ENCODE measurements at regions not wholly inside any gene's neighbourhood (a gene's known extent, or its start where the extent isn't known, plus 50 kb on each side); places are given as distances from the start of the nearest gene placed in this dataset.

DNA sequence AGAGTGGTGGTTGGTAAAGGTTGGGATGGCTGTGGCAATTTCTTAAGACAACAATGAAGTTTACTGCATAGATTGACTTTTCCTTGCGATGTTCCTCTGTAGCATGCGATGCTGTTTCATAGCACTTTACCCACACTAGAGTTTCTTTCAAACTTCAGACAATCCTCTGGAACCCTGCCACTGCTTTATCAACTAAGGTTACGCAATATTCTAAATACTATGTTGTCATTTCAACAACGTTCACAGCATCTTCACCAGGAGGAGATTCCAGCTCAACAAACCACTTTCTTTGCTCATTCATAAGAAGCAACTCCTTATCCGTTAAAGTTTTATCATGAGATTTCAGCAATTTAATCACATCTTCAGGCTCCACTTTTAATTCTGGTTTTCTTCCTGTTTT, 161.2 kb upstream of the NRSN1 start:
- H3K4me3 Mint-ChIP-seq (ENCODE audit: unreplicated experiment): no peak overlapping the region
- no peaks in the 10 kb centered on the region for H3K27me3 Mint-ChIP-seq (ENCODE audit: unreplicated experiment)
- no peak overlapping the region for H3K27ac Mint-ChIP-seq (ENCODE audit: unreplicated experiment)
- H3K9me3 Mint-ChIP-seq (ENCODE audit: unreplicated experiment): peaks cover 7% of the 10 kb centered on the region
- no peaks in the 10 kb centered on the region for H3K4me1 Mint-ChIP-seq (ENCODE audit: unreplicated experiment)
- H3K36me3 Mint-ChIP-seq (ENCODE audit: unreplicated experiment): no peaks in the 10 kb centered on the region
- TF ChIP-seq, protein P1, sequence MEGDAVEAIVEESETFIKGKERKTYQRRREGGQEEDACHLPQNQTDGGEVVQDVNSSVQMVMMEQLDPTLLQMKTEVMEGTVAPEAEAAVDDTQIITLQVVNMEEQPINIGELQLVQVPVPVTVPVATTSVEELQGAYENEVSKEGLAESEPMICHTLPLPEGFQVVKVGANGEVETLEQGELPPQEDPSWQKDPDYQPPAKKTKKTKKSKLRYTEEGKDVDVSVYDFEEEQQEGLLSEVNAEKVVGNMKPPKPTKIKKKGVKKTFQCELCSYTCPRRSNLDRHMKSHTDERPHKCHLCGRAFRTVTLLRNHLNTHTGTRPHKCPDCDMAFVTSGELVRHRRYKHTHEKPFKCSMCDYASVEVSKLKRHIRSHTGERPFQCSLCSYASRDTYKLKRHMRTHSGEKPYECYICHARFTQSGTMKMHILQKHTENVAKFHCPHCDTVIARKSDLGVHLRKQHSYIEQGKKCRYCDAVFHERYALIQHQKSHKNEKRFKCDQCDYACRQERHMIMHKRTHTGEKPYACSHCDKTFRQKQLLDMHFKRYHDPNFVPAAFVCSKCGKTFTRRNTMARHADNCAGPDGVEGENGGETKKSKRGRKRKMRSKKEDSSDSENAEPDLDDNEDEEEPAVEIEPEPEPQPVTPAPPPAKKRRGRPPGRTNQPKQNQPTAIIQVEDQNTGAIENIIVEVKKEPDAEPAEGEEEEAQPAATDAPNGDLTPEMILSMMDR (IDR thresholded peaks at IDR 0.05): no peak
- DNase-seq (ENCODE audit: extremely low spot score, unreplicated experiment): no peak

DNA sequence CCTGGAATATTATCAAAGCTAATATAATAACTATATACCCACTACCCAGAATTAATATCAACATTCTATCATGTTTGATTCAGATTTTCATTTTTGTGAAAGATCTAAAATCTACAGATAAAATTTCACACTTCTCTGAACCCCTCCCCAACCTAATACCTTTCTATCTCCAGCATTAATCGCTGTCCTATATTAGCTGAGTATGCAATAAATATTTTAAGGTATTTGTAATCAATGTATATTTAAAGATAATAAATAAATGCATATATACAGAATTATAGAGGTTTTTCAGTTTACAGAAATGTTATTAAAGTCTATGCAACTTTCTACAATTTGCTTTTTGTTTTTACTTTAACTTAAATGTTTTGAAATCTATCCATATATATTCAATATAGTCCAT, 156.7 kb upstream of the NRSN1 start:
- no peak for DNase-seq (ENCODE audit: extremely low spot score, unreplicated experiment)
- H3K9me3 Mint-ChIP-seq (ENCODE audit: unreplicated experiment): peaks cover 7% of the 10 kb centered on the region
- no peak overlapping the region for H3K4me3 Mint-ChIP-seq (ENCODE audit: unreplicated experiment)
- H3K27ac Mint-ChIP-seq (ENCODE audit: unreplicated experiment): no peak overlapping the region
- no peaks in the 10 kb centered on the region for H3K27me3 Mint-ChIP-seq (ENCODE audit: unreplicated experiment)
- TF ChIP-seq, protein P1 (IDR thresholded peaks at IDR 0.05): no peak
- no peaks in the 10 kb centered on the region for H3K4me1 Mint-ChIP-seq (ENCODE audit: unreplicated experiment)
- H3K36me3 Mint-ChIP-seq (ENCODE audit: unreplicated experiment): no peaks in the 10 kb centered on the region

DNA sequence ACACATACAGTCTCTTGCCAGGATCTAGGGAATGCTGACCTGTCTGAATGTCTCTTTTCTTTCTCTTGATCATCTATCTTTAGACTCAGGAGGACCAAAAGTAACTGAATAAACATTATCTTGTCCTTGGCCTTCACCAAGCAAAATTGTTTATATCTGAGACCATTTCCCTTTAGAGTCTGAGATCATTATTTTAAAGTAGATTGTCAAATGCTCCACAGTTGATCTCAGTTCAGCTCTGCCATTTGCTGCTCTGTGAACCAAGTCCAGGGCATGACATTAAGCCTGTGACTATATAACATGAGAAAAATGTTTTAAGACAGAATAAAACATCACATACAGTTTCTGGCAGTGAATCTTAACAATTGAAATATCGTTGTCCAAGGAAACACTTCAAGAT, 148.3 kb upstream of the NRSN1 start:
- DNase-seq (ENCODE audit: extremely low spot score, unreplicated experiment): no peak

DNA sequence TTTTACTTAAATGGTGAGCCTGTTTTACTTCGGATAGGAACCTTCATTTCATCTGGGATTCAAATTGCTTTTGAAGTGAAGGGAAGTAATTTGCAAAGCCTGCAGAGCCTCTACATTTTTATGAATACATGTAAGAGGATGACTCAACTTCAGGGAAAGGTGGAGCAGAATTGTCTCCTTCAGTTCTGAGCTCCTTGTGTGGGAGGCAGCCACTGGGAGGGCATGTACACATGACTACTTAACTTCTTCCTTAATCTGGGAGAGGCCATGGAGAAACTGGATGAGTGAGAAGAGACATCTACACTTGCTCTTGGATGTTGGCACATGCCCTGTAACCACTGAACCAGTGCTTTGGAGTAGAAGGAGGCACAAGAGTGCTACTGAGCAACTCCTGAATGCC, 145.1 kb upstream of the NRSN1 start:
- H3K36me3 Mint-ChIP-seq (ENCODE audit: unreplicated experiment): no peaks in the 10 kb centered on the region
- H3K4me3 Mint-ChIP-seq (ENCODE audit: unreplicated experiment): no peak overlapping the region
- no peak for DNase-seq (ENCODE audit: extremely low spot score, unreplicated experiment)

More for the DNA sequence above, 148.3 kb upstream of the NRSN1 start:
- Mint-ChIP-seq H3K27me3 (ENCODE audit: unreplicated experiment) (no peaks in the 10 kb centered on the region), H3K27ac (ENCODE audit: unreplicated experiment) (no peak overlapping the region), H3K36me3 (ENCODE audit: unreplicated experiment) (no peaks in the 10 kb centered on the region), H3K4me1 (ENCODE audit: unreplicated experiment) (no peaks in the 10 kb centered on the region), H3K4me3 (ENCODE audit: unreplicated experiment) (no peak overlapping the region), H3K9me3 (ENCODE audit: unreplicated experiment) (no peaks in the 10 kb centered on the region)
- TF ChIP-seq, protein P1 (IDR thresholded peaks at IDR 0.05): no peak

DNA sequence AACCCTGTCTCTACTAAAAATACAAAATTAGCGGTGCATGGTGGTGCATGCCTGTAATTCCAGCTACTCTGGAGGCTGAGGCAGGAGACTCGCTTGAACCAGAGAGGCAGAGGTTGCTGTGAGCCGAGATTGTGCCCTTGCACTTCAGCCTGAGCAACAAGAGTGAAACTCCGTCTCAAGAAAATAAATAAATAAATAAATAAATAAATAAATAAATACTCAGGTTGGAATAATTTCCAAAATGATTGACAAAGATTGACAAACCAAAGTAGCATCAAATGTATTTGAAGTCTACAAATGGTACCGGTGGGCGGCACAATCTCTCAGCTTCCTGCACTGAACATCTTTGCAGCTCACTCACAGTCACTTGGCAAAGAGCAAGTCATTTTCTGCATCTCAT, 144.1 kb upstream of the NRSN1 start:
- Mint-ChIP-seq H3K36me3 (ENCODE audit: unreplicated experiment) (no peaks in the 10 kb centered on the region), H3K4me3 (ENCODE audit: unreplicated experiment) (no peak overlapping the region), H3K9me3 (ENCODE audit: unreplicated experiment) (no peaks in the 10 kb centered on the region), H3K27ac (ENCODE audit: unreplicated experiment) (no peak overlapping the region), H3K4me1 (ENCODE audit: unreplicated experiment) (no peaks in the 10 kb centered on the region), H3K27me3 (ENCODE audit: unreplicated experiment) (no peaks in the 10 kb centered on the region)
- DNase-seq (ENCODE audit: extremely low spot score, unreplicated experiment): no peak
- TF ChIP-seq, protein P1 (IDR thresholded peaks at IDR 0.05): no peak

More for the DNA sequence above, 145.1 kb upstream of the NRSN1 start:
- no peaks in the 10 kb centered on the region for H3K27me3 Mint-ChIP-seq (ENCODE audit: unreplicated experiment)
- no peaks in the 10 kb centered on the region for H3K4me1 Mint-ChIP-seq (ENCODE audit: unreplicated experiment)
- H3K9me3 Mint-ChIP-seq (ENCODE audit: unreplicated experiment): no peaks in the 10 kb centered on the region
- TF ChIP-seq, protein P1 (IDR thresholded peaks at IDR 0.05): no peak
- H3K27ac Mint-ChIP-seq (ENCODE audit: unreplicated experiment): no peak overlapping the region

Measured in osteocyte (in vitro differentiated cells).